Islet precursor cell (in vitro differentiated cells): ENCODE measurements at regions not wholly inside any gene's neighbourhood (a gene's known extent, or its start where the extent isn't known, plus 50 kb on each side); places are given as distances from the start of the nearest gene placed in this dataset.
A peak's percentile ranks its signal among the peaks of the same experiment; 100 is the strongest.

Source experiments
- DNase-seq: peaks from one replicate; pipeline ENCODE4 v3.0.0-alpha.2; 2018

GRCh38 chr10:117673230-117674010, 130.9 kb downstream of the EMX2 start:
- DNase-seq: no peak

GRCh38 chr10:117674201-117674600, 131.7 kb downstream of the EMX2 start:
- DNase-seq: no peak

GRCh38 chr10:117674646-117675045, 132.1 kb downstream of the EMX2 start:
- no peak for DNase-seq

- DNase-seq: no peak
Observed at GRCh38 chr10:117675514-117676055, 133.0 kb downstream of the EMX2 start.

- DNase-seq: peak; percentile 73
Observed at GRCh38 chr10:117677239-117677638, 134.7 kb downstream of the EMX2 start.

- no peak for DNase-seq
Observed at GRCh38 chr10:117677890-117678500, 135.4 kb downstream of the EMX2 start.

GRCh38 chr10:117680601-117681000, 138.1 kb downstream of the EMX2 start:
- DNase-seq: no peak

- no peak for DNase-seq
Observed at GRCh38 chr10:117681104-117681503, 138.6 kb downstream of the EMX2 start.

- no peak for DNase-seq
Observed at GRCh38 chr10:117684046-117684610, 141.6 kb downstream of the EMX2 start.

- DNase-seq: no peak
Observed at GRCh38 chr10:117684672-117685211, 142.2 kb downstream of the EMX2 start.

- no peak for DNase-seq
Observed at GRCh38 chr10:117685431-117685830, 142.9 kb downstream of the EMX2 start.

GRCh38 chr10:117686606-117687005, 144.1 kb downstream of the EMX2 start:
- DNase-seq: no peak

- DNase-seq: no peak
Observed at GRCh38 chr10:117688358-117688757, 145.8 kb downstream of the EMX2 start.

GRCh38 chr10:117689566-117689965, 147.0 kb downstream of the EMX2 start:
- no peak for DNase-seq

GRCh38 chr10:117690359-117690758, 147.8 kb downstream of the EMX2 start:
- no peak for DNase-seq

GRCh38 chr10:117694190-117694589, 151.6 kb downstream of the EMX2 start:
- DNase-seq: no peak

GRCh38 chr10:117697402-117697801, 154.9 kb downstream of the EMX2 start:
- DNase-seq: no peak

GRCh38 chr10:117698809-117699208, 156.3 kb downstream of the EMX2 start:
- no peak for DNase-seq

GRCh38 chr10:117699436-117700075, 157.0 kb downstream of the EMX2 start:
- DNase-seq: no peak

GRCh38 chr10:117710181-117710798, 167.7 kb downstream of the EMX2 start:
- no peak for DNase-seq

- no peak for DNase-seq
Observed at GRCh38 chr10:117716889-117717288, 174.3 kb downstream of the EMX2 start.
